ENCODE measurements at regions not wholly inside any gene's neighbourhood (a gene's known extent, or its start where the extent isn't known, plus 50 kb on each side); places are given as distances from the start of the nearest gene placed in this dataset.

- no peak for DNase-seq (ENCODE audit: low read depth, low spot score)
These were observed 215.7 kb upstream of the FOXF1 start for GRCh38 chr16:86294535-86295196.

- DNase-seq (ENCODE audit: low read depth, low spot score) = no peak
These were observed 214.1 kb upstream of the FOXF1 start for GRCh38 chr16:86296256-86296655.

- no peak for DNase-seq (ENCODE audit: low read depth, low spot score)
These were observed 212.9 kb upstream of the FOXF1 start for GRCh38 chr16:86297391-86297790.

- DNase-seq (ENCODE audit: low read depth, low spot score) = peak; percentile 20
These were observed 212.2 kb upstream of the FOXF1 start for GRCh38 chr16:86297866-86298757.

- DNase-seq (ENCODE audit: low read depth, low spot score) = no peak
These were observed 211.6 kb upstream of the FOXF1 start for GRCh38 chr16:86298758-86299134.

- DNase-seq (ENCODE audit: low read depth, low spot score) = no peak
These were observed 210.3 kb upstream of the FOXF1 start for GRCh38 chr16:86299882-86300610.

GRCh38 chr16:86300746-86301481 is 209.4 kb upstream of the FOXF1 start:
- DNase-seq (ENCODE audit: low read depth, low spot score) = no peak

GRCh38 chr16:86302421-86303109 is 207.8 kb upstream of the FOXF1 start:
- no peak for DNase-seq (ENCODE audit: low read depth, low spot score)

GRCh38 chr16:86303787-86304678 is 206.3 kb upstream of the FOXF1 start:
- no peak for DNase-seq (ENCODE audit: low read depth, low spot score)

GRCh38 chr16:86304868-86305267 is 205.5 kb upstream of the FOXF1 start:
- DNase-seq (ENCODE audit: low read depth, low spot score) = no peak

GRCh38 chr16:86305440-86305839 is 204.9 kb upstream of the FOXF1 start:
- no peak for DNase-seq (ENCODE audit: low read depth, low spot score)

- no peak for DNase-seq (ENCODE audit: low read depth, low spot score)
These were observed 204.2 kb upstream of the FOXF1 start for GRCh38 chr16:86306011-86306644.

- no peak for DNase-seq (ENCODE audit: low read depth, low spot score)
These were observed 203.4 kb upstream of the FOXF1 start for GRCh38 chr16:86306811-86307513.

GRCh38 chr16:86307514-86307903 is 202.8 kb upstream of the FOXF1 start:
- DNase-seq (ENCODE audit: low read depth, low spot score) = no peak

- no peak for DNase-seq (ENCODE audit: low read depth, low spot score)
These were observed 201.8 kb upstream of the FOXF1 start for GRCh38 chr16:86308514-86308913.

GRCh38 chr16:86313631-86314030 is 196.7 kb upstream of the FOXF1 start:
- no peak for DNase-seq (ENCODE audit: low read depth, low spot score)

- no peak for DNase-seq (ENCODE audit: low read depth, low spot score)
These were observed 195.8 kb upstream of the FOXF1 start for GRCh38 chr16:86314402-86315025.

GRCh38 chr16:86316967-86317812 is 193.1 kb upstream of the FOXF1 start:
- no peak for DNase-seq (ENCODE audit: low read depth, low spot score)
